Left ventricle myocardium inferior (tissue), 1 donor: ENCODE measurements at regions not wholly inside any gene's neighbourhood (a gene's known extent, or its start where the extent isn't known, plus 50 kb on each side); places are given as distances from the start of the nearest gene placed in this dataset.

Experiments
- DNase-seq: peaks from one replicate; pipeline ENCODE4 v3.0.0-alpha.2; 2020
- H3K27ac ChIP-seq: fragments of 200-600 bp; replicated peaks from 2 replicates; pipeline ENCODE4 v1.8.0; 2021
- H3K27me3 ChIP-seq: fragments of 200-600 bp; 2 replicates; pipeline ENCODE4 v1.8.0; 2021; ENCODE audit warnings: low read depth
- H3K36me3 ChIP-seq: fragments of 200-600 bp; 2 replicates; pipeline ENCODE4 v1.8.0; 2021
- H3K4me1 ChIP-seq: fragments of 200-600 bp; 2 replicates; pipeline ENCODE4 v1.8.0; 2021
- H3K4me3 ChIP-seq: fragments of 200-600 bp; 2 replicates; pipeline ENCODE4 v1.8.0; 2021; ENCODE audit warnings: mild to moderate bottlenecking, moderate library complexity
- H3K9me3 ChIP-seq: fragments of 200-600 bp; replicated peaks from 2 replicates; pipeline ENCODE4 v1.8.0; 2021
- intact Hi-C: fragments of 100-400 bp; cut with micrococcal nuclease; formaldehyde crosslinking; loops from one replicate; pipeline ENCODE4 v1.11.0; 2022
- TF ChIP-seq, protein P1 (sequence below): fragments of 200-600 bp; IDR thresholded peaks from 2 replicates; pipeline ENCODE4 v1.8.0; 2021; ENCODE audit warnings: antibody characterized with exemption, mild to moderate bottlenecking, borderline replicate concordance
- donor health status: DM: no; HTN: yes; CAD: no; lungs with severe emphysema.

GRCh38 chr14:98312006-98312405 is 960.0 kb downstream of the BCL11B start:
- intact Hi-C loops, result no loop called here
- Histone ChIP-seq H3K36me3 (no peaks in the 10 kb centered on the region), H3K9me3 (peaks cover 3% of the 10 kb centered on the region), H3K27ac (no peak overlapping the region), H3K27me3 (no peaks in the 10 kb centered on the region), H3K4me3 (no peak overlapping the region), H3K4me1 (no peaks in the 10 kb centered on the region)
- no peak for DNase-seq
- TF ChIP-seq, protein P1, sequence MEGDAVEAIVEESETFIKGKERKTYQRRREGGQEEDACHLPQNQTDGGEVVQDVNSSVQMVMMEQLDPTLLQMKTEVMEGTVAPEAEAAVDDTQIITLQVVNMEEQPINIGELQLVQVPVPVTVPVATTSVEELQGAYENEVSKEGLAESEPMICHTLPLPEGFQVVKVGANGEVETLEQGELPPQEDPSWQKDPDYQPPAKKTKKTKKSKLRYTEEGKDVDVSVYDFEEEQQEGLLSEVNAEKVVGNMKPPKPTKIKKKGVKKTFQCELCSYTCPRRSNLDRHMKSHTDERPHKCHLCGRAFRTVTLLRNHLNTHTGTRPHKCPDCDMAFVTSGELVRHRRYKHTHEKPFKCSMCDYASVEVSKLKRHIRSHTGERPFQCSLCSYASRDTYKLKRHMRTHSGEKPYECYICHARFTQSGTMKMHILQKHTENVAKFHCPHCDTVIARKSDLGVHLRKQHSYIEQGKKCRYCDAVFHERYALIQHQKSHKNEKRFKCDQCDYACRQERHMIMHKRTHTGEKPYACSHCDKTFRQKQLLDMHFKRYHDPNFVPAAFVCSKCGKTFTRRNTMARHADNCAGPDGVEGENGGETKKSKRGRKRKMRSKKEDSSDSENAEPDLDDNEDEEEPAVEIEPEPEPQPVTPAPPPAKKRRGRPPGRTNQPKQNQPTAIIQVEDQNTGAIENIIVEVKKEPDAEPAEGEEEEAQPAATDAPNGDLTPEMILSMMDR, result no peak

DNA sequence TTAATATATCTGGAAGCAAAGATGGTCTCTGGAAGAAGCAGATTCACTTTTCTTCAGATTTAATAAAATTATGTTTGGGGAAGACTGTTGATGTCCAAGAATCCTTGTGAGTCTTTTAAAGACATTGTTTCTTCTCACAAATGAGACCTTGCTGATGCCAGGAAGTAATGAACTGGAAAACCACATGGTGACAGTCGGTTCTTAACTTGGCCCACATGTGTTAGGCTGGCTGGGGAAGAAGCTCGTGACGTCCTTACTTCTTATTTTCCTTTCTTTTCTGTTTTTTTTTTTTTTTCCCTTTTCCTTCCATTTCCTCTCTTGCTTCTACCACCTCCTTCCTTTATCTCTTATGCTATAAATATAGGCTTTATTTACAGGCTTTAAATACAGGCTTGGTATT is 950.2 kb downstream of the BCL11B start:
- H3K4me1 ChIP-seq, result no peaks in the 10 kb centered on the region
- intact Hi-C loops, result no loop called here
- H3K4me3 ChIP-seq, result no peak overlapping the region
- no peaks in the 10 kb centered on the region for H3K27me3 ChIP-seq
- H3K9me3 ChIP-seq, result peaks cover 21% of the 10 kb centered on the region
- H3K36me3 ChIP-seq, result no peaks in the 10 kb centered on the region
- TF ChIP-seq, protein P1, result no peak
- no peak overlapping the region for H3K27ac ChIP-seq
- DNase-seq, result no peak

DNA sequence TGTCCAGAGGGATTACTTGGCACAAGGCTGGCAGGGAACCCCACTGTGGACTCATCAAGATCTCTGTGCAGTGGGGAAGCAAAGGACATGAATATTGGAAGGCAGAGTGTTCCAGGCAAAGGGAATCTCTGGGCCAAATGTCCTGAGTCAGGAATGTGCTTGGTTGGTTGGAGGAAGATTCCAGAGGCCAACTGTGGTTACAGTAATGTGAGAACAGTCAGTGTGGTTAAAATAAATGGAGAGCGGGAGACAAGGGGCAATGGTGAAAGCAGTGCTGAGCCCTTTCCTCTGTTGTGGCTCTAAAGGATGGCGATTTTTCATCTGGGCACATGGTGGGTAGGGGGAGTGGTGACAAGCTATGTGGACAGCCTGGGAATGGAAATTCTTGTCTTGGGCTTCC is 948.2 kb downstream of the BCL11B start:
- H3K4me3 ChIP-seq, result no peak overlapping the region
- H3K4me1 ChIP-seq, result no peaks in the 10 kb centered on the region
- no peak overlapping the region for H3K27ac ChIP-seq
- no peaks in the 10 kb centered on the region for H3K27me3 ChIP-seq
- no peaks in the 10 kb centered on the region for H3K36me3 ChIP-seq
- TF ChIP-seq, protein P1, result no peak
- intact Hi-C loops, result no loop called here
- no peak for DNase-seq
- H3K9me3 ChIP-seq, result peaks cover 13% of the 10 kb centered on the region

- intact Hi-C loops, result no loop called here
- H3K36me3 ChIP-seq, result no peaks in the 10 kb centered on the region
- no peak for DNase-seq
- peaks cover 5% of the 10 kb centered on the region for H3K27me3 ChIP-seq
- H3K4me3 ChIP-seq, result no peak overlapping the region
- TF ChIP-seq, protein P1, result no peak
- H3K9me3 ChIP-seq, result no peaks in the 10 kb centered on the region
- no peak overlapping the region for H3K27ac ChIP-seq
- no peaks in the 10 kb centered on the region for H3K4me1 ChIP-seq
These were observed 946.2 kb downstream of the BCL11B start for GRCh38 chr14:98325761-98326160.

- intact Hi-C loops, result no loop called here
These were observed 943.5 kb downstream of the BCL11B start for GRCh38 chr14:98328496-98328895.

More at GRCh38 chr14:98328496-98328895, 943.5 kb downstream of the BCL11B start:
- Histone ChIP-seq H3K36me3 (no peaks in the 10 kb centered on the region), H3K4me3 (no peak overlapping the region), H3K4me1 (no peaks in the 10 kb centered on the region), H3K27me3 (peaks cover 5% of the 10 kb centered on the region), H3K9me3 (no peaks in the 10 kb centered on the region), H3K27ac (no peak overlapping the region)
- no peak for DNase-seq
- TF ChIP-seq, protein P1, result no peak
